GM21619 (cell line): ENCODE measurements at regions not wholly inside any gene's neighbourhood (a gene's known extent, or its start where the extent isn't known, plus 50 kb on each side); places are given as distances from the start of the nearest gene placed in this dataset.

ENCODE experiments used
- ATAC-seq: cut with Tn5 transposase; IDR thresholded peaks from one replicate; pipeline ENCODE4 v1.9.1; 2021; ENCODE audit not compliant: unreplicated experiment

GRCh38 chr2:208545403-208546042, 138.9 kb downstream of the PTH2R start:
- no peak for ATAC-seq

DNA sequence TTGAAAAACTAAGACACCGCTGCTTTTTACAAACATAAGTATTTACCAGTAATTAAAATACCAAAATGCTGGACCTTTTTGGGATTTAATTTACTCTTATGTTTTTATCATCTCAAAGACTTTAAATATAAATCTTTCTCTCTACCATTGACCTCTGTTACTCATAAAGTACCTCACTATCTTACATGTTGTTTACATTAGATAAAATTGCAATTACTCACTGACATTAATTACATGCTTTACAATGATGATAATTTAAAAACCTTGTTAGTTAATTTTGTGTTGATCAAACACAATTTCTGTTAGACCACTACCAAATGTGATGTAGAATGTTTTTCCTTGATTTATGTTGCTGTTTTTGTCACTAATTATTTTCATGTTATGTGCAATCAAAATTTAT, 139.5 kb downstream of the PTH2R start:
- no peak for ATAC-seq

DNA sequence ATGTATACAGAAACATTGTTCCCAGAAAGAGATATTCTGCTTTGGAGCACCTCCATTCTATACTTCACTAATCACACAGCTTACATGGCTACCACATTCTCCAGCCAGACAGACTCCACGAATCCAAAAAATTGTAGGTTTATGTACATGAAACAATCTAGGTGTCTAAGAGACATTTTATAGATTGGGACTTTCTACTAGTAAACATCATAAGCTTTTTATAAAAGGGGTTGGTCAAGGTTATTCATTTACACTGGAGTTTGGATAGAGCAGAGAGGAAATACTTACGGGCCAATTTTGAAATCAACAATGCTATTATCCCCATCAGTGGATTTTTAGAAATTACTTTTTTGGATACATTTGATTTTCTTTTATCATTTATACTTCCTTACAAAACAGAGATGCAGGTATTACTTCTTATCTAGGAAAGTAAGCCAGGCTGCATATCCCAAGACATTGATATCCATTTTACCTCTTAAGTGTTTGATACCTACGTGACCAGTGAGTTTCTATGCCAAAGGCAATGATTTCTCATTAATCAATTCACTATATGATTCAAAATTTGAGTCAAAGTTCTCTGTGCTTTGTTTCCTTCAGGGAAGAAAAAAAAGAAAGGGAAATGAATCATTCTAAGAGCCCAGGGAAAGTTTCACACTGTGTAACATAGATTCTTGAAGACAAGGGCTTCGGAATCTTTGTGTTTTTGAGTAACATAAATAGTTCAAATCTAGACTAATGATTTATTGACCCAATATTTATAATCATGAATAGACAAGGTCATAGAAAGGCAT, 140.5 kb downstream of the PTH2R start:
- ATAC-seq: no peak

DNA sequence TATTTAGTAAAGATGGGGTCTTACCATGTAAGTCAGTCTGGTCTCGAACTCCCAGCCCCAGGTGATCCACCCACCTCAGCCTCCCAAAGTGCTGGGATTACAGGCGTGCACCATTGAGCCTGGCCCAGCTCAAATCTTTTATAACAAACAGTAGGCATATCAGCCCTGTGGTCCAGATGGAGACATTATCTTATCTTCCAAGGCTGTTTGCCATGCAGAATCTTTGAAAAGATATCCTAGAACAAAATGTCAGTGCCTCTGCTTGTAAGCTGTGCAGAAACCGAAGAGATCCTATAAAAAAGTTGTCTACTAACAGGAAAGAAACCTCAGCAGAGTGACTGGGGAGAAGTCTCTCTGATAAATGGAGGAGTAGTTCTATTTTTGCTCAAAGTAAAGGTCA, 142.1 kb downstream of the PTH2R start:
- no peak for ATAC-seq

GRCh38 chr2:208549546-208550158, 143.1 kb downstream of the PTH2R start:
- no peak for ATAC-seq

GRCh38 chr2:208552943-208553342, 146.4 kb downstream of the PTH2R start:
- ATAC-seq: no peak

- ATAC-seq: no peak
These were observed 150.4 kb downstream of the PTH2R start for GRCh38 chr2:208556983-208557484.

DNA sequence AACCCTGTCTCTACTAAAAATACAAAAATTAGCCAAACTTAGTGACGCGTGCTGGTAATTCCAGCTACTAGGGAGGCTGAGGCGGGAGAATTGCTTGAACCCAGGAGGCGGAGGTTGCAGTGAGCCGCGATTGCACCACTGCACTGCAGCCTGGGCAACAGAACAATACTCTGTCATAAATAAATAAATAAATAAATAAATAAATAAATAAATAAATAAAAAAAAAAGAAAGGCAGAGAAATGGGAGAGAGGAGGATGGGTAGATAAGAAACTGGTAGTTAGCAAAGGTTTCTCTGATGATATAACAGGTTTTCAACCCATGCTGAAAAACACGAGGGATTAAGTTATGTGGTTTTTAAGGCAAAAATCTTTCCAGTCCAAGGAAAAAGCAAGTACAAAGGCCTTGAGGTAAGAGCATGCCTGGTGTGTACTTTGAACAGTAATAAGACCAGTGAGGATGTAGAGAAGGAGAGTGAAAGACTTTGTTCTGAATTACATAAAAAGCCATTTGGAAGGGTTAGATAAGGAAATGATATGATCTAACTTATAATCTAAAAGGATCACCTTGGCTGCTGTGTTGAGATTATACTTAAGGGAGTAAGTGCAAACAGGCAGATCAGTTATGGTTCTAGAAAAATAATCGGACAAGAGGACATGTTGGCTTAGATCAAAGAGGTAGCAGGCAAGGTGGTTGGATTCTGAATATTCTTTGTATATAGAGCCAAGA, 159.3 kb downstream of the PTH2R start:
- ATAC-seq: no peak

- ATAC-seq: no peak
These were observed 161.6 kb downstream of the PTH2R start for GRCh38 chr2:208568203-208568602.

DNA sequence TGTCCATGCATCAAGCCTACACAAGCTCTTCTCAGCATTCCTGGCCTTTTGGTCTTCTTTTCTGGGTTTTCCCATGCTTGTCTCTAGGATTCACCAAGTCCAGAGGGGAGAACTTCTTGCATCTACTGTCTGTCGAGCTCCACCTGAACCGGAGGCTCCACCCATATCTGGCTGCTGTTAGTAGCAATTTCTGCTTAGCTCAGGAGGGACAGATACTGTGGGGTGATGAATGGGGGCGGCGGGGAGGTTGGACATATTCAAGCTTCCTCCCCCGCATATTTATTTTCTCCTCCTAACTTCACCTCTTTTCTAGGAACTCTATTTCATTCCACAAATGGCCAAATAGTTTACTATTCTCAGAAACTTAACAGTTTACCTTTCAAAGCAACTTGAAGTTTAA, 163.5 kb downstream of the PTH2R start:
- no peak for ATAC-seq

DNA sequence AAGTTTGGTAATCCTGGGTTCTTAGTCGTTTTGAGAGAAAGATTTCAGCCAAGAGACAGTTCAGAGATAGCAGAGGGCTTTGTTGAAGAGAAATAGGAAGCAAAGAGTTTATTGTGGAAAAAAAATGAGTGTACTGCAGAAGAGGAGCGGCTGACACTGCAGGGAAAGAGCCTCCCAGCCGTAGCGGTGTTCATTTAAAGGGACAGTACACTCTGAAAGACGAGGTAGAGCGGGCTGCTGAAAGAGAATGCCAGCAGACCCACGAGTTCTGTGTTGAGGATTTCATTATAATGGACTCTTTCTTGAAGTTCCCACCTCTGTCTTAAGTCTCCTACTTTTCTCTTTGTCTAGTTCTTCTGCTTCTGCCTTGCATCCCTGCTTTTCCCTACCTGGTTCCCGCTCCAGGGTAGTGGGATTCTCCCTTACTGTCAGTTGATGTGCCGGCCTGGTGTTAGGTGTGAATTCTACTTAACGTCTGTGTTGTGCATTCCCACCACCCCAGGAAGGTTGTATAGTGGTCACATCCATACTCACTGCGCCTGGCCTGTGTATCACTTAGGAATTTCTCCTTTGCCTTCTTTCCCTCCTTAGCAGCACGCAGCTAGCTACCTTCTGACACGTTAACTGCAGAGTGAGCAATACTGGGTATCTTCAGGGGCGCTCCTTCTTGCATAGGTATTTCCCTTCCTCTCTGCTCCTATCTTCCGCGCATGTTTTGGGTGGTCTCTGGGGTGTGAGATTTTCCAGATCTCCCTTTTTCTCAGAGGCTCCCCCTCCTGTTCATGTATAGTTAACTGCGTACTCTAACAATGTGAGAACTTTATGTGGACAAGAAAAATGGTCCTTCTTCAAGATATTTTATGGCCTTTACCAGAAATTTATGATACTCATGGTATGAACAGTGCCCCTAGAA, 164.5 kb downstream of the PTH2R start:
- no peak for ATAC-seq

GRCh38 chr2:208571764-208572131, 165.2 kb downstream of the PTH2R start:
- ATAC-seq: no peak

DNA sequence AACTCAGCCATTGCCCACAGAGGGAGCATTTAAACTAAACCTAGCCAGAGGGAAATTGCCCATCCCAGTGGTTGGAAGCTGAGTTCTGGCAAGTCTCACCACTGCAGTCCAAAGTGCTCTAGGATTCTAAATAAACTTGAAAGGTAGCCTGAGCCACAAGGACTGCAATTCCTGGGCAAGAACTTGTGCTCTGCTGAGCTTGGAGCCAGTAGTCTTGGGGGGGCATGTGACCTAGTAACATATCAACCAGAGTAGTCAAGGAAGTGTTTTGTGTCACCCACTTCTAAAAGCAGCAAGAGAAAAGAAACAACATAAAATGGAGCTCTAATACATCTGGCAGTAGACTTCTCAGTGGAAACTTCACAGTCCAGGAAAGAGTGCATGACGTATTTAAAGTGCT, 167.0 kb downstream of the PTH2R start:
- ATAC-seq: no peak

- ATAC-seq: no peak
These were observed 173.1 kb downstream of the PTH2R start for GRCh38 chr2:208579678-208580077.

GRCh38 chr2:208584378-208584985, 177.9 kb downstream of the PTH2R start:
- no peak for ATAC-seq

GRCh38 chr2:208586516-208586915, 179.9 kb downstream of the PTH2R start:
- ATAC-seq: no peak

- ATAC-seq: no peak
These were observed 188.2 kb downstream of the PTH2R start for GRCh38 chr2:208594642-208595385.

DNA sequence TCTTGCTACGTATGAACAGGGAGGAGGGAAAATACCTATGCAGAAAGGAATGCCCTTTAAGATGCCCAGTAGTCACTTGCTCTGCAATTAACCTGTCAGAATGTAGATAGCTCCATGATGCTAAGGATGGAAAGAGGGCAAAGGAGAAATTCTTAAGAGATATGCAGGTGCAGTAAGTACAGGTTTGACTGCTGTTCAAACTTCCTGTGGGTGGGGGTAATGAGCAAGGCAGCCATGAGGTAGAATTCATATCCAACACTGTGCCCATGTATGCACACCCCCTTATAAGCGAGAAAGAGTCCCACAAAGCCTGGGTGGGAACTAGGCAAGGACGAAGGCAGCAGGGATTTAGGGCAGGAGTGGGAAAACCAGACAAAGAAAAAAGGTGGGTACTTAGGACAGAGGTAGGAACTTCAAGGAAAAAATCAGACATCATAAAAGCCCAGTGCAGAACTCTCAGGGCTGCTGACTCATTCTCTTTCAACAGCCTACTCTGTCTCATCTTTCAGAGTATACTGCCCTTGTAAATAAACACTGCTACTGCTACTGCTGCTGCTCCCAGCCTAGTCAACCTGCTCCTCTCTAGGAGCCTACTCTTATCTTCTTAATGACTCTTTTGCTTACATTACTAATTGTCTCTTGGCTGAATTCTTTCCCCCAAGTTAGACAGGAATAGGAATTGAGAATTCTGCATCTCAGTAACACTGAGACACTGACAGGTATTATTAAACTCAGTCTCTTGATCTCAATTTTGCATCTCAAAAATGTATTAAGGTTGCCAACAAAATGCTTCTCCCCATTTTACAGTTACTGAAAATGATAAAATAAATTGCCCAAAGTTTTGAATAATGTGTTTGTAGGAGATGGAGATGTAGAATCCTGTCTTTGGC, 189.0 kb downstream of the PTH2R start:
- no peak for ATAC-seq
